ENCODE measurements at regions not wholly inside any gene's neighbourhood (a gene's known extent, or its start where the extent isn't known, plus 50 kb on each side); places are given as distances from the start of the nearest gene placed in this dataset.

DNA sequence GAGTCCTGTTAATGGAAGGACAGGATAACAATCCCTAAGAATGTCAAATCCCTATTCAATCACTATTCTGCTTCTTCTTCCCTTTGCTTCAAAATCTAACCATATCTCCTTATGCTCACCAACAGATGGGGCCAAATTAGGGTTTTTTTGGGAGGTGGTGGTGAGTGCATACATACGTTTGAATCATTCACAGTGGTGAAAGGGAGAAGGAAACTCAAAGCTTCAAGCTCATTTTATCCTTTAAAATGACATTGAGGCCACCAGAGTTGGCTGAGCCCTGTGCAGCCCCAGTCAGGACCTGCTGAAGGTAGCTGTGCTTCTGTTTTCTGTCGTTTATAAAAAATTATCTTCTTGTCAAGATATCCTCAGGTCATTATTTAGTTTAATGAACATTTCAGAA is 607.5 kb upstream of the AGTR1 start:
- Histone ChIP-seq H3K4me3 (ENCODE audit: low read length) (no peak overlapping the region), H3K9ac (ENCODE audit: low read length) (no peak overlapping the region), H3K9me2 (replicated peaks; ENCODE audit: insufficient read depth, low read length) (no peaks in the 10 kb centered on the region), H3K36me3 (ENCODE audit: insufficient read depth, low read length) (no peaks in the 10 kb centered on the region), H3K79me2 (ENCODE audit: low read length) (no peaks in the 10 kb centered on the region), H4K20me1 (ENCODE audit: insufficient read depth, low read depth, low read length) (no peaks in the 10 kb centered on the region), H3K27me3 (ENCODE audit: low read length) (no peaks in the 10 kb centered on the region), H3K4me1 (ENCODE audit: low read length) (no peaks in the 10 kb centered on the region), H2AFZ (ENCODE audit: low read length) (no peak overlapping the region), H3K9me3 (ENCODE audit: low read length) (no peaks in the 10 kb centered on the region), H3K27ac (ENCODE audit: low read length) (no peak overlapping the region), H3K4me2 (ENCODE audit: low read depth, low read length, poor library complexity, severe bottlenecking) (no peak overlapping the region)
- DNase-seq: no peak

DNA sequence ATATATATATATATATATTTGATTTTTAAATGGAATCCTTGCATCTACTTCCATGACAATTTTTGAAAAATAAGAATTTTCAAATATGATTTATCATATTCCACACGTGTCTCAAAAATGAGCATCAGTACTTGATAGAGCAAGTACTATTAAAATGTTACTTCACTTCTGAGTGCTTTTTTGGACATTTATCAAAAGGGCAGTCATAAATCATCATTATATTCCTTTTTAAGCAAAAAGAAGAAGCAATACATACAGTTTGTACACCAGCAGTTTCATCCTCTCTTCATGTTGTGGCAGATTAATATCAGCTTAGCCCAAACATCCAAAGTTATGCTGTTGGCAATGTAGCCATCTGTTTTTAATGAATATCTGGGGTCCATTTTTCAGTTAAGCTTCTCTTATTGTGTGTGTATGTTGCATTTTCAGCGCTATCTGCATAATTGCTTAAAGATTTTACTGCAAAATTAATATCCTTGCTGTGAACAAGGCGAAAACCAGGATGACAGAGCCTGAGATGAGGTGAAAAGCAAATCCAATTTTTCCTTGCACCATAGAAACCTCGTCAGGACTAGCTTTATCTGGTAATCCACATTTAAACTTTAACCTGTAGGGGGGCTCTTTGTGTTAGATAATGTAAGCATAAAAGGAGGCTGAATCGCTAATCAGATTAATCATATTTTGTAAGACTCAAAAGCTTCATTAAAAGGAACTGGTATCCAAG is 604.9 kb upstream of the AGTR1 start:
- Histone ChIP-seq H3K9me3 (ENCODE audit: low read length) (no peaks in the 10 kb centered on the region), H3K4me2 (ENCODE audit: low read depth, low read length, poor library complexity, severe bottlenecking) (no peak overlapping the region), H2AFZ (ENCODE audit: low read length) (no peak overlapping the region), H3K79me2 (ENCODE audit: low read length) (no peaks in the 10 kb centered on the region), H3K9me2 (replicated peaks; ENCODE audit: insufficient read depth, low read length) (no peaks in the 10 kb centered on the region), H3K36me3 (ENCODE audit: insufficient read depth, low read length) (no peaks in the 10 kb centered on the region), H3K4me1 (ENCODE audit: low read length) (no peaks in the 10 kb centered on the region), H3K4me3 (ENCODE audit: low read length) (no peak overlapping the region), H3K9ac (ENCODE audit: low read length) (no peak overlapping the region), H3K27ac (ENCODE audit: low read length) (no peak overlapping the region), H4K20me1 (ENCODE audit: insufficient read depth, low read depth, low read length) (no peaks in the 10 kb centered on the region), H3K27me3 (ENCODE audit: low read length) (no peaks in the 10 kb centered on the region)
- DNase-seq: no peak

DNA sequence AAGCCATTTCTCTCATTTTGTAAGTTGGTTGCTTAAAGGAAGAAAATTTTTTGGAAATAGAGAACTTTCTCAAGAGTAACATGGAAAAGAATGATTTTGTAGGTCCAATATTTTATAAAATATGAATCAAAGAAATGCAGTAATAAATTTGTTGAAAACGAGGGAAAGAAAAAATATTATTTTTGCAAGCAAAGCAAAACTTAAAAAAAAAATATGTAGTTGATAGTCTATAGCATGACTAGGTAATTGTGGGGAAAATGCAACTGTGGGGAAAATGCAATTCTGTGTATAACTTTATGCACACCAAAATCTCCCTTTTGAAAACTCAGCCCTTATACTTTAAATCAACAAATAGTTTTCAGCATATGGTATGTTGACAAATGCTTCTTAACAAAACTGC is 604.0 kb upstream of the AGTR1 start:
- Histone ChIP-seq H3K9me3 (ENCODE audit: low read length) (no peaks in the 10 kb centered on the region), H3K36me3 (ENCODE audit: insufficient read depth, low read length) (no peaks in the 10 kb centered on the region), H2AFZ (ENCODE audit: low read length) (no peak overlapping the region), H3K27ac (ENCODE audit: low read length) (no peak overlapping the region), H3K4me1 (ENCODE audit: low read length) (no peaks in the 10 kb centered on the region), H4K20me1 (ENCODE audit: insufficient read depth, low read depth, low read length) (no peaks in the 10 kb centered on the region), H3K4me2 (ENCODE audit: low read depth, low read length, poor library complexity, severe bottlenecking) (no peak overlapping the region), H3K79me2 (ENCODE audit: low read length) (no peaks in the 10 kb centered on the region), H3K27me3 (ENCODE audit: low read length) (no peaks in the 10 kb centered on the region), H3K9ac (ENCODE audit: low read length) (no peak overlapping the region), H3K4me3 (ENCODE audit: low read length) (no peak overlapping the region), H3K9me2 (replicated peaks; ENCODE audit: insufficient read depth, low read length) (no peaks in the 10 kb centered on the region)
- DNase-seq: no peak

DNA sequence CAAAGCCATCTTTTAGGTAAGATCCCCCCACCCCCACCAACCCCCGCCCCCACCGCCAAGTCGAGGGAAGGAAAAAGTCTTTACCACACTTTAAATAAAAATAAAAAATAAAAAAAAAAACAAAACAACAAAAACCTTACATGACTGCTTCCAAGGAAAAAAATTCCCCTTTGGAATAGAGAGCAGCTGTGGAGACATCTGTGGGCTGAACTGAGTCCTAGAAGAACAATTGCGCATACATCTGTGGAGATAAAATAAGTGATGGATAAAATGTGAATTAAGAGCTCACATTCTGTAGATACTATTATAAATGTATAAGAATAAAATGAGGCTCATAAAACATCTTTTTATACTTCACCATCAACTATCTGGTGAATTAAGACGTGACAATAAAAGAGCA is 601.7 kb upstream of the AGTR1 start:
- Histone ChIP-seq H3K36me3 (ENCODE audit: insufficient read depth, low read length) (no peaks in the 10 kb centered on the region), H3K27me3 (ENCODE audit: low read length) (no peaks in the 10 kb centered on the region), H3K9ac (ENCODE audit: low read length) (no peak overlapping the region), H3K4me2 (ENCODE audit: low read depth, low read length, poor library complexity, severe bottlenecking) (no peak overlapping the region), H3K9me2 (replicated peaks; ENCODE audit: insufficient read depth, low read length) (no peaks in the 10 kb centered on the region), H3K4me1 (ENCODE audit: low read length) (no peaks in the 10 kb centered on the region), H2AFZ (ENCODE audit: low read length) (no peak overlapping the region), H4K20me1 (ENCODE audit: insufficient read depth, low read depth, low read length) (no peaks in the 10 kb centered on the region), H3K4me3 (ENCODE audit: low read length) (no peak overlapping the region), H3K27ac (ENCODE audit: low read length) (no peak overlapping the region), H3K79me2 (ENCODE audit: low read length) (no peaks in the 10 kb centered on the region), H3K9me3 (ENCODE audit: low read length) (no peaks in the 10 kb centered on the region)
- no peak for DNase-seq

DNA sequence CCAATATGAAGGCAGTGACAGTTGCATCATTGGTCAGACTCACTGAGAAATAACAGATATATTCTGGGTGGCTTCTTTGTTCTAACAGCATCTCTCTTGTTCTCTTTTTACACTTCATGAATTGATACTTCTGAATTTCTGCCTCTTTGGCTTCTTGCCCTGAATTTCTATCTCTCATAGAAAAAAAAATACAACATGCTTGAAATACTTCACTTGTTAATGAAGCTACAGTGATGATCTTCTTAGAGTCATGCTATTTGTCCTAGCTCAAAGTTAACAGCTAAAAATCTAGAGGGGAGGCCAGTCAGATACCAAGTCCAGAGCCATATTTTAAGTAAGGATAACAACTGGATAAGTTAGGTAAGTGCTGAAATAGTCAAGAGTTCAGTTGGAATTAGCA is 597.2 kb upstream of the AGTR1 start:
- H3K9ac ChIP-seq (ENCODE audit: low read length): no peak overlapping the region
- no peaks in the 10 kb centered on the region for H3K9me2 ChIP-seq (replicated peaks; ENCODE audit: insufficient read depth, low read length)
- H3K36me3 ChIP-seq (ENCODE audit: insufficient read depth, low read length): no peaks in the 10 kb centered on the region
- no peak for DNase-seq
- no peaks in the 10 kb centered on the region for H3K9me3 ChIP-seq (ENCODE audit: low read length)
- no peak overlapping the region for H3K4me3 ChIP-seq (ENCODE audit: low read length)
- no peaks in the 10 kb centered on the region for H3K79me2 ChIP-seq (ENCODE audit: low read length)
- no peaks in the 10 kb centered on the region for H3K27me3 ChIP-seq (ENCODE audit: low read length)
- H3K4me1 ChIP-seq (ENCODE audit: low read length): no peaks in the 10 kb centered on the region
- H2AFZ ChIP-seq (ENCODE audit: low read length): no peak overlapping the region
- no peak overlapping the region for H3K4me2 ChIP-seq (ENCODE audit: low read depth, low read length, poor library complexity, severe bottlenecking)
- H4K20me1 ChIP-seq (ENCODE audit: insufficient read depth, low read depth, low read length): no peaks in the 10 kb centered on the region
- H3K27ac ChIP-seq (ENCODE audit: low read length): no peak overlapping the region

DNA sequence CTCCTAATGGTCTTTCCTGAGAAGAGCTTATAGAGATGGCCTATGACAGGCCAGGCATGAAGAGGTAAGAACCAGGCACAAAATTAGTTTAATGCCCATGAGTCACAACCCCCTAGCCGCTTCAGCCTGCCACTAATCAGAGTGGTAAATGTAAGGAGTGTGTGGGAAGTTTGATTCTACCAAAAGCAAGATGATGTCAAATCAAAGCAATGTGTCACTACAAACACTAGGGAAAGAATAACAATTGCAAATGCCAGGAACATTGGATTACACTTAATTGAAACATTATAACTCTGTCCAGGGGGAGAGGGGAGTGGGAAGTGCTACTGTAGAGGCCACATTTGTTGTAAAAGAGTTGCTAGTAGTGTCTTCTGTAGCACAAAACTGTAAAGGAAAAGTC is 596.6 kb upstream of the AGTR1 start:
- Histone ChIP-seq H3K4me1 (ENCODE audit: low read length) (no peaks in the 10 kb centered on the region), H4K20me1 (ENCODE audit: insufficient read depth, low read depth, low read length) (no peaks in the 10 kb centered on the region), H3K4me2 (ENCODE audit: low read depth, low read length, poor library complexity, severe bottlenecking) (no peak overlapping the region), H3K27ac (ENCODE audit: low read length) (no peak overlapping the region), H3K4me3 (ENCODE audit: low read length) (no peak overlapping the region), H3K9me2 (replicated peaks; ENCODE audit: insufficient read depth, low read length) (no peaks in the 10 kb centered on the region), H3K79me2 (ENCODE audit: low read length) (no peaks in the 10 kb centered on the region), H3K27me3 (ENCODE audit: low read length) (no peaks in the 10 kb centered on the region), H3K9ac (ENCODE audit: low read length) (no peak overlapping the region), H3K9me3 (ENCODE audit: low read length) (no peaks in the 10 kb centered on the region), H3K36me3 (ENCODE audit: insufficient read depth, low read length) (no peaks in the 10 kb centered on the region), H2AFZ (ENCODE audit: low read length) (no peak overlapping the region)
- DNase-seq: no peak

DNA sequence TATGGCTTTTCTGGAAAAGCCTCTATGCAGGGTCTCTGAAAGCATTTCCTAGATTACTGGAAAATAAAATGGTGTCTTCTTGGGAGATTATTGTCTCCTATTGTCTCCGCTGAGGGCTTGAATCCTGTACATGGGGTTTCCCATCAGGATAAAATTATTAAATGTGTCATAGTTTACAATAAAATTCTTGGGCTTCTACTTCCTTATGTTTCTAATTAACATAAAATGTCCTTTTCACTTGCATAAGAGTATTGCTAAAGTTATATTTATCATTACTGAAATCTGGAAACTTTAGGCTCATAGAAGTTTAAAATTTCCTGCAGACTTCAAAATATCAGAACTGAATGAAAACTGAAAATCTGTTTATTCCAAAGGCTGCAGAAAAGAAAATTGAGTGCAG is 595.5 kb upstream of the AGTR1 start:
- no peak for DNase-seq
- H3K9me3 ChIP-seq (ENCODE audit: low read length): no peaks in the 10 kb centered on the region
- H3K4me2 ChIP-seq (ENCODE audit: low read depth, low read length, poor library complexity, severe bottlenecking): no peak overlapping the region
- H3K9ac ChIP-seq (ENCODE audit: low read length): no peak overlapping the region
- H3K4me1 ChIP-seq (ENCODE audit: low read length): no peaks in the 10 kb centered on the region
- H2AFZ ChIP-seq (ENCODE audit: low read length): no peak overlapping the region
- H3K36me3 ChIP-seq (ENCODE audit: insufficient read depth, low read length): no peaks in the 10 kb centered on the region
- no peaks in the 10 kb centered on the region for H4K20me1 ChIP-seq (ENCODE audit: insufficient read depth, low read depth, low read length)
- H3K9me2 ChIP-seq (replicated peaks; ENCODE audit: insufficient read depth, low read length): no peaks in the 10 kb centered on the region
- H3K27ac ChIP-seq (ENCODE audit: low read length): no peak overlapping the region
- H3K27me3 ChIP-seq (ENCODE audit: low read length): no peaks in the 10 kb centered on the region
- no peak overlapping the region for H3K4me3 ChIP-seq (ENCODE audit: low read length)
- no peaks in the 10 kb centered on the region for H3K79me2 ChIP-seq (ENCODE audit: low read length)

DNA sequence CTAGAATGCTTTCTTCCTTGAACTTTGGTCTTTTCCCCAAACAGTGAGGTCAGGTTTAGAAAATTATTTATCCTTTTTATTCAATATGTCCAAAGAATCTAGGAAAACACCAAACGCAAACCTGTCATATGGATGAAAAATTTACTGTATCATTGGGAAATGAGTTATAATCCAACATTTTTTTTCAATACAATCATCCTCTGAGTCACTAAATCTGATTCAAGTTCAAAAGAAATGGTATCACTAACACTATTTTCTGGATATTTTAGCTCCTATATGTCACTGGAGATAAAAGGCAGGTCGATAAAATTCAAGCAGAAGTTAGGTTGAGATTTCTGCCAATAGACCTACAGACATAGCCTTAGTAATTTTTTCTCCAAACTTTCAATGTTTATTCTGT is 591.6 kb upstream of the AGTR1 start:
- H3K27me3 ChIP-seq (ENCODE audit: low read length): no peaks in the 10 kb centered on the region

DNA sequence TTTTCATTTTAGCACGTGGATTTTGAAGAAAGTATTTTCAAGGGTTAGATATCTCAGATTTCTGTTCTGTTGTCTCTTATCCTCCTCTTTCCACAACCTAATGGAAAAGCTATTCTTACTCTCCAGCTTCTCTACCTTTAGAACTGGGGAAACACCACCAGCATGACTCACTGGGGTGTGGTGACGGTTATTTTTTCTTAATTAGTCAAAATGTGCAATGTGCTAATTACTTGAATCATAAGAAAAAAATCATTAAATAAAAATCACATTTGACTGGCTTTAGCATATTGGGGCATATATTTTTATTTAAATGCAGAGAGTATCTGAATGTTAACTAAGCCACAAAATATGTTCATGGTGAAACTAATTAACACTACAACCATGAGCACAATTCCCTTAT is 570.7 kb upstream of the AGTR1 start:
- H3K9ac ChIP-seq (ENCODE audit: low read length): no peak overlapping the region
- DNase-seq: no peak
- no peak overlapping the region for H2AFZ ChIP-seq (ENCODE audit: low read length)
- no peaks in the 10 kb centered on the region for H3K9me2 ChIP-seq (replicated peaks; ENCODE audit: insufficient read depth, low read length)
- no peak overlapping the region for H3K27ac ChIP-seq (ENCODE audit: low read length)
- no peaks in the 10 kb centered on the region for H3K4me1 ChIP-seq (ENCODE audit: low read length)
- no peak overlapping the region for H3K4me2 ChIP-seq (ENCODE audit: low read depth, low read length, poor library complexity, severe bottlenecking)
- H4K20me1 ChIP-seq (ENCODE audit: insufficient read depth, low read depth, low read length): no peaks in the 10 kb centered on the region
- no peaks in the 10 kb centered on the region for H3K36me3 ChIP-seq (ENCODE audit: insufficient read depth, low read length)
- no peaks in the 10 kb centered on the region for H3K27me3 ChIP-seq (ENCODE audit: low read length)
- H3K4me3 ChIP-seq (ENCODE audit: low read length): no peak overlapping the region
- no peaks in the 10 kb centered on the region for H3K79me2 ChIP-seq (ENCODE audit: low read length)
- no peaks in the 10 kb centered on the region for H3K9me3 ChIP-seq (ENCODE audit: low read length)

More for the DNA sequence above, 591.6 kb upstream of the AGTR1 start:
- Histone ChIP-seq H3K36me3 (ENCODE audit: insufficient read depth, low read length) (no peaks in the 10 kb centered on the region), H4K20me1 (ENCODE audit: insufficient read depth, low read depth, low read length) (no peaks in the 10 kb centered on the region), H3K4me1 (ENCODE audit: low read length) (no peaks in the 10 kb centered on the region), H3K79me2 (ENCODE audit: low read length) (no peaks in the 10 kb centered on the region), H2AFZ (ENCODE audit: low read length) (no peak overlapping the region), H3K4me3 (ENCODE audit: low read length) (no peak overlapping the region), H3K9me3 (ENCODE audit: low read length) (no peaks in the 10 kb centered on the region), H3K4me2 (ENCODE audit: low read depth, low read length, poor library complexity, severe bottlenecking) (no peak overlapping the region), H3K9me2 (replicated peaks; ENCODE audit: insufficient read depth, low read length) (no peaks in the 10 kb centered on the region), H3K9ac (ENCODE audit: low read length) (no peak overlapping the region), H3K27ac (ENCODE audit: low read length) (no peak overlapping the region)
- DNase-seq: no peak

All from Karpas-422 (cell line).